ENCODE measurements at regions not wholly inside any gene's neighbourhood (a gene's known extent, or its start where the extent isn't known, plus 50 kb on each side); places are given as distances from the start of the nearest gene placed in this dataset.

DNA sequence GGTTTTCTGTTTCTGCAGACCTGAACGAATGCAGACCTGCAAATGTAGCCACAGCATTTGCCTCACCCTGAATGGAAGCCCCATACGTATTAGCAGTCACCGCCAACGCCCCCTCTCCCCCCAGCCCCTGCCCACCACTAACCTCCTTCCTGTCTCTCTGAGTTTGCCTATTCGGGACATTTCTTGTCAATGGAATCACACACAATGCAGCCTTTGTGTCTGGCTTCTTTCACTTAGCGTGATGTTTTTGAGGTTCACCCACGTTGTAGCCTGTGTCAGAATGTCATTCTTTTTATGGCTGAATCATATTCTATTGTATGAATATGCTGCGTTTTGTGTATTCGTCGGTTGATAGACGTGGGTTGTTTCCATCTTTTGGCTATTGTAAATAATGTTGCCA lies 178.6 kb downstream of the AACS start:
- H3K27ac ChIP-seq, result no peak overlapping the region
- TF ChIP-seq, protein P1, sequence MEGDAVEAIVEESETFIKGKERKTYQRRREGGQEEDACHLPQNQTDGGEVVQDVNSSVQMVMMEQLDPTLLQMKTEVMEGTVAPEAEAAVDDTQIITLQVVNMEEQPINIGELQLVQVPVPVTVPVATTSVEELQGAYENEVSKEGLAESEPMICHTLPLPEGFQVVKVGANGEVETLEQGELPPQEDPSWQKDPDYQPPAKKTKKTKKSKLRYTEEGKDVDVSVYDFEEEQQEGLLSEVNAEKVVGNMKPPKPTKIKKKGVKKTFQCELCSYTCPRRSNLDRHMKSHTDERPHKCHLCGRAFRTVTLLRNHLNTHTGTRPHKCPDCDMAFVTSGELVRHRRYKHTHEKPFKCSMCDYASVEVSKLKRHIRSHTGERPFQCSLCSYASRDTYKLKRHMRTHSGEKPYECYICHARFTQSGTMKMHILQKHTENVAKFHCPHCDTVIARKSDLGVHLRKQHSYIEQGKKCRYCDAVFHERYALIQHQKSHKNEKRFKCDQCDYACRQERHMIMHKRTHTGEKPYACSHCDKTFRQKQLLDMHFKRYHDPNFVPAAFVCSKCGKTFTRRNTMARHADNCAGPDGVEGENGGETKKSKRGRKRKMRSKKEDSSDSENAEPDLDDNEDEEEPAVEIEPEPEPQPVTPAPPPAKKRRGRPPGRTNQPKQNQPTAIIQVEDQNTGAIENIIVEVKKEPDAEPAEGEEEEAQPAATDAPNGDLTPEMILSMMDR (IDR thresholded peaks at IDR 0.05), result no peak
- no peak for TF ChIP-seq ZFX (IDR thresholded peaks at IDR 0.05; ENCODE audit: borderline replicate concordance)

DNA sequence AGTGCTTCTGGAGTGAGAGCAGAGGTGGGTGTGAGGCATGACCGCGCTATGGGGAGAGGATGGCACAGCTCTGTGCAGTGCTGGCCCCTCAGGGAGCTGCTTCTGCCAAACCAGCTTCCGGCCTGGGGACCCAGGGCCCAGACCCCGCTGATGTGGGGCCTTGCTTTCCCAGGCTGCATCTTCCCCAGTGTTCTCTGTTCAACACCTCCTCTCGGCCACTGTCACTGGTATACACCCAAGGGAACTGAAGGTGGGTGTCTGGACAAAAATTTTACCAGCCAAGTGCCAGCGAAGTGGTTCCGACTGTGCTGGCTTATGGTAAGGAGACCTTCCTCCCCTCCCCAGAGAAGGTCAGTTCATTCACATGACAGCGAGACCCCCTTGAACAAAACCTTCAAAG lies 179.1 kb downstream of the AACS start:
- H3K27ac ChIP-seq, result no peak overlapping the region
- TF ChIP-seq ZFX (IDR thresholded peaks at IDR 0.05; ENCODE audit: borderline replicate concordance), result no peak
- TF ChIP-seq, protein P1 (IDR thresholded peaks at IDR 0.05), result no peak

DNA sequence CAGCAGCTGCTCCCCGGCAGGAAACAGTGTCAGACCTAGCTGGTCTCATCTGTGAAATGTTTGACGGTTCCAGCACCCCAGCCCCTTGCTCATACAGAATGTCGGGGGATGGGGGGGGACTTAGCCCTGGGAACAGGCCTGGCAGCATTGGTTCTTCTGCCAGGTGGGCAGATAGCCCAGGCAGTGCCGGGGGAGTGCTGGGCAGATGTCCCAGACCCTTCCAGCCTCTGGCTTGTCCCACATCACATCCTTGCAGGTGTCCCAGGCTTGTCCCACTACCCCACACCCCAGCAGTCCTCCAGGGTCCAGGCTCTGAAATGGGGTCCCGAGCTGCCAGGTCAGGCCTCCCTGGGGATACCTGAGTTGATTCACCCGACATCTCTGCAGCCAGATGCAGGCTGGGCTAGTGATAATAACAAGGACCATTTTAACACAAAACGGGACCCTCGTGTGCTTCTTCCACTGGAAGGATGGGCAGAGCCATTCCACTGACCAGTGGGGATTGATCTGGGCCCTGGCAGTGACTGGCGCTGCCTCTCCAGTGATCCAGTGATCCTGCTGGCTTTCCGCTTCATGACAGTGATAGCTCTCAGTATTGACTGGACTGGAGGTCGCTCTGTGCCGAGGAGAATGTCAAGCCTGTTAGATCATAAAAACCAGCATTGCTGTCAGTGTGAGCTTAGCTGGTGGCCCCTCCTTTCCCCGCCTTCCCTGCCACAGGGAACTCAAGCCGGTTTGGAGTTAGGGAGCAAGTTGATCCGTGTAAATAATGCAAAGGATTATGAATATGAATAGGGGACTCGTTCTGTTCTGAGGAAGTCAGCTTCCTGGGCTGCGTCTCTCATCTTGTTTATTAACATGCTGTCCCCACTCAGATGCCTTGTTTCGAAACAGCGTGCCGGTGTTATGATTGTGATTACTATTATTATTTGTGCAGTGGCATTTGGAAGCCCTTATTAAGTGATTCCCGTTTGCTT lies 180.6 kb downstream of the AACS start:
- TF ChIP-seq, protein P1 (IDR thresholded peaks at IDR 0.05), result no peak
- TF ChIP-seq ZFX (IDR thresholded peaks at IDR 0.05; ENCODE audit: borderline replicate concordance), result no peak
- H3K27ac ChIP-seq, result no peak overlapping the region

DNA sequence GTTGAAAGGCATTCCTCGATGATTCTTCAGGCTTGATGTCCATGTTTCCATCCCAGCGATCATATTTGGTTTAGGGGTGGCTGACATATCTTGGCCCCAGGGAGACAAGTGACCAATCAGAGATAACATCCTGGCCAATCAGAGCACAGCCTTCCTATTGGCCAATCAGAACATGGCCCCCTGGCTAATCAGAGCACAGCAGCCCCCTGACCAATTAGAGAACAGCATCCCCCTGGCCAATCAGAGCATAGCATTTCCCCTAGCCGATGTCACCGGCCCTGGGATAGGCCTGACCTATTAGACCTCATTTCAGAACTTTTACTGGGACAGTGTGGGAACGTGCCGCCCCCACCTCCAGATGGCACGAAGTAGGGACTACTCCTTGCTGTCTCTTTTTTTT lies 182.2 kb downstream of the AACS start:
- TF ChIP-seq ZFX (IDR thresholded peaks at IDR 0.05; ENCODE audit: borderline replicate concordance), result no peak
- TF ChIP-seq, protein P1 (IDR thresholded peaks at IDR 0.05), result no peak
- H3K27ac ChIP-seq, result no peak overlapping the region

DNA sequence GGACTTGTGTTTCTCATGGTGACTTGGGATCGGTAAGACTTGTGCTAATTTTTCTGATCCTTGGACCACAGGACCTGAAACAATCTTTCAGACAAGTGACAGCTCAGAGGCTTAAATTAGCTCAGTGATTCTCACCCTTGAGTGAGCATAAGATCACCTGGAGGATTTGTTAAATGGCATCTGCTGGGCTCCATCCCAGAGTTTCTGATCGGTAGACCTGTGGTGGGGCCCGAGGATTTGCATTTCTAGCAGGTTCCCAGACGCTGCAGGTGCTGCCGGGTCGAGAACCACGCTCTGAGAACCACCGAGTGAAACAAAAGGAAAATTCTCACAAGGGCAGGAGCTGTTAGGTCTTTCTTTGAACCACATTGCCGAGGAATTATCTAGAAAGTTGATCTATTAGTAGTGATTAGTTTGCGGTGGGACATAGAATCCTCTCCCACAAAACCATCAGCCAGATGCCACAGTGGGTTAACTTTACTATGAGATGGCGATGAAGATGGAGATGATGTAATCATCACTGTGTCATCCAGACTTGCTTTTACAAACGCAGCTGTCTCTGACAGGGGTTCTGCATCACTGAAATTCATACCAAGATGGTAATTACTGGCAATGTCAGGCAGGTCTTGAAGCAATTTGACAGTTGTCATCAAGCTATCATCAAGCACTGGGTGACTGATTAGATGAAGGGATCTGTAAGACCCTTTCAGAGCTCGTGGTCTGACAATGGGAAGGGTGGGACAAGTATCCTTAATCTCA lies 184.0 kb downstream of the AACS start:
- TF ChIP-seq, protein P1 (IDR thresholded peaks at IDR 0.05), result no peak
- no peak for TF ChIP-seq ZFX (IDR thresholded peaks at IDR 0.05; ENCODE audit: borderline replicate concordance)
- H3K27ac ChIP-seq, result no peak overlapping the region

DNA sequence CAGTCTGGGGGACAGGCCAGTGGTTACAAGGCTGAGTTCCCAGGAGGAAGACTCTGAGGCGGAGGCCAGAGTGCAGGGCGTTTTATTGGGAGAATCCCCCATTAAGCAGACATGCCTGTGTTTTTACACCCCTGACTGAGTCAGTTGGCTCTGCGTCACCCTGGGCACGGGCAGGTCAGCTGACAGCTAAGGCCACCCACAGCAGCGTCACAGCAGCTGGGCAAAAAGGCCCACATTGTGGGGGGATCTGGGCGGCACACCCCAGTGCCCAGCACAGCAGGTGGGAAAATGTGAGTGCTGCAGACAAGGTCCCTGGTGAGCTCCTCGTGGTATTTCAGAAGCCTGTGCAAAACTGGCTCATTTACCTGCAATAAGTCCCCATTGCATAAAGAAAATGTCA lies 184.7 kb downstream of the AACS start:
- H3K27ac ChIP-seq, result no peak overlapping the region
- TF ChIP-seq ZFX (IDR thresholded peaks at IDR 0.05; ENCODE audit: borderline replicate concordance), result no peak

DNA sequence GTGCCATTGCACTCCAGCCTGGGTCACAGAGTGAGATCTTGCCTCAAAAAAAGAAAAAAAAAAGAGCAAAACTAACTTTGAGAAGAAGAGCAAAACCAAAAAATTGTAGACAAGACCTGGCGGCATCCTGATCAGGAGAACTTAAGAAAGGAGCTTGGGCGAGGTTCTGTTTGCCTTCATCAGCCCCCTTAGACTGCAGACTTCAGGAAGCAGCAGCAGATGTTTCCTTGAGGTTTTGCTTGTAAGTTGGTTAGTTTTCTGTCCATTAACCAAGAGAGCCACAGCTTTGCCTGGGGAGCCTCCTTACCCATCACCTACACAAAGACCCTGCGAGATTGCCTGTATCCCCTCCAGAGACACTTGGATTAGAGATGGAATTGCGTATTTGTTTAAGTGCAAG lies 189.0 kb downstream of the AACS start:
- TF ChIP-seq, protein P1 (IDR thresholded peaks at IDR 0.05), result no peak
- TF ChIP-seq ZFX (IDR thresholded peaks at IDR 0.05; ENCODE audit: borderline replicate concordance), result no peak
- no peak overlapping the region for H3K27ac ChIP-seq
